Femur (tissue), 1 donor: ENCODE measurements at regions not wholly inside any gene's neighbourhood (a gene's known extent, or its start where the extent isn't known, plus 50 kb on each side); places are given as distances from the start of the nearest gene placed in this dataset.
"Not testable (repeated sequence)": the region's sequence is repeated elsewhere in the genome, so short reads cannot be mapped to it uniquely, and the experiment has no call there.

Experiments used
- DNase-seq: peaks from one replicate; pipeline ENCODE4 v3.0.0-alpha.2; 2017

DNA sequence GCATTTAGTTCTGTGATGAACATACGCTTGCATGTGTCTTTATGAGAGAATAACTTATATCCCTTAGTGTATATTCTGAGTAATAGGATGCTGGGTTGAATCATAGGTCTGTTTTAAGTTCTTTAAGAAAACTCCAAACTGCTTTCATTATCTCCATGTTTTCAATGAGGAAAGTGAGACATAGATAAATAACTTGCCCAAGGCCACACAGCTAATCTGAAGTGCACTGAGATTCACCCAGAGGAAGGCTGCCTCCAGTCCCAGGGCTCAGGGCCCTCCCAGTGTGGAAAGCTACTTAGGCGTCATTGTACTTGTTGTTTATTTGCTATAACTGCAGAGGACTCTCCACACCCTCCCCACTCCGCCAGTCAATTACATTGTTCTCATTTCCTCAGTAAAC lies 126.7 kb downstream of the INHBA start:
- DNase-seq: no peak

DNA sequence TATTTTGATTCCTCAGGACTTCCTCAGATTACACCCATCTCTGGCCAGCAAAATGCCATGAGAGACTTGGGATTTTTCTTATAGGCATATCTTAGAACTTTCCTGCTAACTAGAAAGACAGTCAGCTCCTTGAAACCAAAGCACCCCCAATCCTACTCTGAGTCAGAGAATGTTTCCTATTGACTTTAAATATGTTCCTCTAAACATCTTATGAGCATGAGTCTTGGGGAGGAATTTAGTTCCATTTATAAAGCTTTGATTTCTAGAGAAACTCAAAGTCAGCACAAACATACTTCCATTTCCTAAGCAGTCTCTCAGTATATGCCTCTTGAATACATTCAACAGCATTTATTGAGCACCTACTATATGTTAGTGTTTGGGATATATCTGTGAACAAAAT lies 128.5 kb downstream of the INHBA start:
- no peak for DNase-seq

DNA sequence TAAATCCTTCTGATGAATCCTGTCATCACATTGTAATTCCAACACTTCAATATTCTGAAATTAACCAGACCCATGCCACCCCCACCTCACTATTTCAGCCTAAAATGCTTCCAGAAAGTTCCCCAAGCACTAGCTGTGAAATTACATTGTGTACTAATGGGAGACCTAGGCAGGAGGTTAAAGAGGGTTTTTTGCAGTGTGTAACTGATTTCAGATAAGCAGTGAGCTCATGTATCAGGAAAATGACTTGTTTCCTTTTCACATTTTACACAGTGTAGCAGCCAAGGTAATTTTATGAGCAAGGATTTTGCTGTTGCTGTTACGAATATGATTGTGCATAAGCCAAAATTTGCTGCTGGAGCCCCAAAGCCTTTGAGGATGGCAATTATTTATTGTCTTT lies 129.0 kb downstream of the INHBA start:
- no peak for DNase-seq

DNA sequence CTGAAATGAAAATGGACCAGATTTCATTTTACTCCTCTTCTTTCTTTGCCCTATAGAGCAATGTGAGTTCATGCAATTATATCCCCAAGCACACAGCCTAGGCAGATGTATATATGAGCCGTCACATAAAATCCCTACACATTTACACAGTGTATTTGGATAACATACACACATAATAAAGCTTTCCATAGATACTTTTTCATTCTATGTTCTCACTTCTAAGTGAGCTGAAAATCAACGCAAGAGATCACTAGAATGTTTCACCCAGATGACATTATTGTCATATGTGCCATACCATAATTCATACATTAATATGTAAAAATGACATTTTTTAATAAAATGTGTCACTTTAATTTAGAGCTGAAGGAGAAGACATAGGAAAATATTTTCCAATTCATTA lies 129.4 kb downstream of the INHBA start:
- no peak for DNase-seq

DNA sequence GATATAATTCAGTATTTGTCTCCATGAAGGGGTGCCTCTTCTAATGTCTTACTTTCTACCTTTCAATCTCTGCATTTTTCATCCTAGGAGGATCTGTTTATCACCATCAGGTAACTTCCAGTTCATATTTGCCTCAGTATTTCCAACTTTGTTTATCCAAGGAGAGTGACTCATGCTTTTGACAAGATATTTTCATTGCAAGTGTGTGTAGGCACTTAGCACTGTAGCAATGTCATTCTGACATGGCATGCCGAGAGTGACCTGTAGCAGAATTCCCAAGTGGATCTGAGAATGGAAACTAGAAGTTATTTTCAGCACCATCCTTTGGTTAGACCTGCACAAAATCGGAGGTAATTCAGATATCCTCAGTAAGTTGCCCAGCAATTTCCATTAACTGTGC lies 129.9 kb downstream of the INHBA start:
- no peak for DNase-seq

DNA sequence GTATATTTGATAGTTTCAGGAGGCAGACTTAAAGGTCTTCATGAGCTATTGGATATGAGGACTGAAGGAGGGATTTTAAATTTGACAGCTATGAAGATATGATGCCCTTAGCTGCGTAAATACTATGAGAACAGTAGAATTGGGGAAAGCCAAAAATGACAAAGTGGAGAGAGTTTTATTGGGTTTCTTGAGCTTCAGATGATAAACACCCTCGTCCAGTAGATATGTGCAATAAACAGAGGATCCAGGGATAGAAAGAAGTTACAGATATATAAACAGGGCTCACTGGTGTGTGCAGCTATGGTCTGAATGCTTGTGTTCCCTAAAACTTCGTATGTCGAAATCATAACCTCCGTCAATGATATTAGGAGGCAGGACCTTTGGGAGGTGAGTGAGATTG lies 131.3 kb downstream of the INHBA start:
- DNase-seq: no peak

DNA sequence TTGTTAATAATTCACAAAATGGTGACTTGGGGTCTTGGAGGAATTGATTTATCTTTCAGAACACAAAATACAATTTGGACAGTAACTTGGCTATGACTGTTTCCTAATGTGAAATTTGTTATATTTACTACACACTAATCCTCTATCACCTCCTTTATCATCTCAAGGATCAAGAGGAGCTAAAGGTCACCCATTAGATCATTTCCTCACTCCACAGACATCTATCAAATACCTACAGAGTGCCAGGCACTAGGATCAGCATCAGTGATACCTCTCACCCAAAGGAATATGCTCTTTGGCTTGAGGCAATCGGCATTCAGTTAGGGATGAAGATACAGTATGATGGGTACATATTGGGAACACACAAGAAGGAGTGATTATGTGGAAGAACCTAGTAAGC lies 132.1 kb downstream of the INHBA start:
- no peak for DNase-seq

DNA sequence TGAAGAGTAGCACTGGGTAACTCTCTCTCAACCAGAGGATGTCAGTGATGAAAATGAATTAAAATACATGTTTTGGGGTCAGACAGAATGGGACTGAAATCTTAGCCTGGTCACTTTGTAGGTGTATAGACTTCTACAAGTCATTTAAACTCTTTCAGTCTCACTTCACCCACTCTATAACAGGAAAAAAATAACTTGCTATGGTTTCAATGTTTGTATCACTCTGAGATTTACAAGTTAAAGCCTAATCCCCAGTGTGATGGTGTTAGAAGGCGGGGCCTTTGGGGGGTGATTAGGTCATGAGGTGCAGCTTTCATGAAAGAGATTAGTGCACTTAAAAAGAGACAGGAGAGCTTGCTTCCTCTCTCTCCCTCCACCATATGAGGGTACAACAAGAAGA lies 134.8 kb downstream of the INHBA start:
- no peak for DNase-seq

DNA sequence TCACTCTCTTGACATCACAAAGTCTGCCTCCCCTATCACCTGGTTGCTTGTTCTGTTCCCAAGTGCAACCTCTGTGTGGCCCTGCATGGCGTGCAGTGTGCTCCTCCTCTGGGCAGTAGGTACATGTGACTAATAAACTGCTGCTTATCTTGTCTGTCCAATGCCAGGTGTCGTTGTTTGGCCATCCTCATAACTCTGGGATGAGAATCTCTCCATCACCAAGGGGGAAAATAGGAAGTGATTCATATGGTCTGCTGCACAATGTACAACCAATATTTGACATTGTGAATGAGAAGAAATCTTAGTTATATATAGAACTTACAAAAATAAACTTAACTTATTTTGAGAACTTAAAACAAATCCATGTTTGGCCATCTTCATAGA lies 135.2 kb downstream of the INHBA start:
- DNase-seq: no peak

DNA sequence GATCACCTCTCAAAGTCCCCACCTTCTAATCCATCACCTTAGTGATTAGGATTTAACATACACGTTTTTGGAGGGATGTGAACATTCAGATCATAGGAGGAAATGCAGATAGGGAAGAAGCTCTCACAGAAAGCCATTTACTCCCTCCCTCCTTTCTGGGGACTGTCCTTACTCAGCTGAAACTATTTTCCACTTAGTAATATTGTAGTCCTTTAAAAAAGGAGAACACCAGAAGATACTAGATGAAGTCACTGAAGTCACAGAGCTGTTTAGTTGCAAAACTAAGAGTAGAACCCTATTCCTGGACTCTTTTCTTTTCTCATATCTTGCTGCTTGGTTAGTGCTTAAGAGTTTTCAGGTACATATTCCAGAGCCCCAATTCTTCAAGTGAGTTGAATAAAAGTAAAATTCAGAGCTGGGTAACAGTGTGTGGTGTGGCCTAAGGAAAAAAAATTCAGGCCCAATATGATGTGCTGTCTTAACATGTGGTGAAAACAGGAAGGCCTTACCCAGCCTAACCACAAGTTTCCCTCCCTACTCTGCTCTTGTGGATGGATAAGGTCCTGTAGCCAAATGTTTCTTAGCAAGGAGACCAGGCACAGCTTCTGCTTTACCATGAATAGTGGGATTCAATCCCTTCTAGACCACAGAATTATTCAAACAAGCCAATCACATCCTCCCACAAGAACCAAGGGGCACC lies 135.7 kb downstream of the INHBA start:
- peak; percentile 27 for DNase-seq

DNA sequence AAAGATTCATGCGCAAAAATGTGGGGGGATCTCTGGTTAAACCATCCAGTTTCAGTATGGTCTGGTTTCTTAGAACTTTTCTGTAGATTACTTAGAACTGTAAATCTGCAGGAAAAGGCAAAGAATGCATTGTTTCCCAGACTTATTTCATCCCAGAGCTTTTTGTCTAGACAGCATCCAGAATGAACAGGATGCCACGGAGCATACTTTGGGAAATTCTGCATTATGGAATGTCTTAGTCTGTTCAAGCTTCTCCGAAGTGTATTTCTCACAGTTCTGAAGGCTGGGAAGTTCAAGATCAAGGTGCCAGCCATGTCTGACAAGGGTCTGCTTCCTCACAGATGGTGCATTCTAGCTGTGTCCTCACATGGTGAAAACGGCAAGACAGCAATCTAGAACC lies 136.3 kb downstream of the INHBA start:
- DNase-seq: no peak

DNA sequence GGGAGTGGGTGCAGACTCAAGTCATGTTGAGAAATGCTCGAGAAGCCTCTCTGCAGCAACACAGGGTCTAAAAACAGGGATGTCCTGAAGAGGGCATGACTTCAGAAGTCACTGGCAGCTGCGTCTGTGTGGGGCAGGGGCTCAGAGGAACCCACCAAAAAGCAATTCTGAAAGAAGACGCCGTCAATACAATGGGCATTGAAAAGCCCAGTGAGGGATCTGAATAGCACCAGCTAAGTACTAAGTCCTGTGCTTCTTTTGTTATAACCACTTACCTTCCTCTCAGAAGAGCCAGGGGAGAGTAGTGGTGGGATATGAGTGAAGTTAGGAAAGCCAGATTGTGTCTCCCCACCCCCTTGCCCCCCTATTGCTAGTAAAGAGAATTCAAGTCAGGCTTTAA lies 137.2 kb downstream of the INHBA start:
- DNase-seq: no peak

DNA sequence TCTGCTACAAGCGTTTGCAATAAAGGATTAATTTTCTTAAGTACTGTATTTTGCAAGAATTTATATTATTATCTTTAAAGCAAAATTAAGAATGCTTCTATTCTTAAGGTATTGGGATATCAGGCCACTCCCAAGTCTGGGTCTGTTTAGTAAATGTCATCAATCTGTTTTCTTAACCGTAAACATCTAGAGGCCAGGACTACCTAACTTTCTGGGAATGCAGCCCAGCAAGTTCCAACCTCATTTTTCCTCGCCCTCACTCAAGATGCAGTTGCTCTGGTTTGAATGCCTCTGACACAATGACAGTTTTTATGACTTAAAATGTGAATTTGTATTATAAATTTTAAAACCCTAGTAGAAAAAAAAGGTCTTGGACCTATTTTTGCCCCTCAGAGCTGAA lies 143.5 kb downstream of the INHBA start:
- no peak for DNase-seq

DNA sequence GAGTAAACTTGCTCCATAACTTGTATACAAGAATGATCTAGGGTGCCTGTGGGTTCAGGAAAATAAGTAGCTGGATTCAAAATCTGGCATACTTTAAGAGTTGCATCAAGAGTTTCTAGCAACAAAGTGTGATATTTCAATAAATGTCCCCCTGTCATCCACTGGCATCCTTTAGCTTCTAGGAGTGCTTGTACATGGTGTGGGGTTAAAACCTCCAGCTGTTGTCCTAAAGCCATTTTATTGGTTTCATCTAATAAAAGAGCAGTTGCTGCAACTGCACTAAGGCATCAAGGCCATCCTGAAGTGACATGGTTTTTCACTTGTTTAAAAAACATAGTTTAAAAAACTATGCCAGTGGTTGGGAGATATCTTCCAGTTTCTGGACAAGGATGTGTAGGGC lies 148.4 kb downstream of the INHBA start:
- DNase-seq: no peak

DNA sequence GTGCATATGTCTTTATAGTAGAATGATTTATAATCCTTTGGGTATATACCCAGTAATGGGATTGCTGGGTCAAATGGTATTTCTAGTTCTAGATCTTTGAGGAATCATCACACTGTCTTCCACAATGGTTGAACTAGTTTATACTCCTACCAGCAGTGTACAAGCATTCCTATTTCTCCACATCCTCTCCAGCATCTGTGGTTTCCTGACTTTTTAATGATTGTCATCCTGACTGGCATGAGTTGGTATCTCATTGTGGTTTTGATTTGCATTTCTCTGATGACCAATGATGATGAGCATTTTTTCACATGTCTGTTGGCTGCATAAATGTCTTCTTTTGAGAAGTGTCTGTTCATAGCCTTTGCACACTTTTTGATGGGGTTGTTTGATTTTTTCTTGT lies 152.8 kb downstream of the INHBA start:
- DNase-seq: not testable (repeated sequence)

DNA sequence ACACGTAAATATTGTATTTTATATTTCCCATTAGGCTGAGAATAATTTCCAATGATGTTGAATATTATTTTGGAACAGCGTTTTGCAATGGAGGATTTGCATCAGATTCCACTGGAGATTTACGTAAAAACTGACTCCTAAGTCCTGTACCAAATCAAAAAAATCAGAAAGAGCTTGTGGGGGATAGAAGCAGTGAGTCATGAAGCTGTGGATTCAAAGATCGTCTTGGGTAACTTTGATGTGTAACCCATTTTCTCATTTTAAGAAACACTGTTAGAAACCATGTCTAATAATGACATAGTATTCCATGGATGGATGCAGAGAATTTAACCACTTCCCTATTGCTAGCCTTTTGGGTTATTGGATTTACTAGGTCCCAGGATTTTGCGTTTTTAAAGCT lies 158.6 kb downstream of the INHBA start:
- no peak for DNase-seq

DNA sequence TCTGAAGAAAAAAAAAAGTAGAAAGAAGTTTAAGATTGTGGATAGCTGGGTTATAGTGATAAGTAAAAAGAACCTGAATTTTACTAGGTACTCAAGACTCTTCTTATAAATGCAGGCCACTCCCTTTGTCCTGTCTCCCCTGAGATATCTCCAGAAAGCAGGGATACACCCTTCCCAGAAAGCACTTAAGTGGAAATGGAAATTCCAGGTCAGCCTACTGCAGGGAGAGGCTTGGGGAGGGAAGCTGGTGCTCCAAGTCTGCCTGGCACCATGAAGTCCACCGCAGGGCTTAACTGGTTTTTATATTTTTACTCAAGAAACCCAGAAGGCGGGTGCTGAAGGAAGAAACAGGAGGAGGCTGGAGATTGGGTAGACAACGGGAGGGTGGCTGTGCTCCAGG lies 162.3 kb downstream of the INHBA start:
- no peak for DNase-seq

DNA sequence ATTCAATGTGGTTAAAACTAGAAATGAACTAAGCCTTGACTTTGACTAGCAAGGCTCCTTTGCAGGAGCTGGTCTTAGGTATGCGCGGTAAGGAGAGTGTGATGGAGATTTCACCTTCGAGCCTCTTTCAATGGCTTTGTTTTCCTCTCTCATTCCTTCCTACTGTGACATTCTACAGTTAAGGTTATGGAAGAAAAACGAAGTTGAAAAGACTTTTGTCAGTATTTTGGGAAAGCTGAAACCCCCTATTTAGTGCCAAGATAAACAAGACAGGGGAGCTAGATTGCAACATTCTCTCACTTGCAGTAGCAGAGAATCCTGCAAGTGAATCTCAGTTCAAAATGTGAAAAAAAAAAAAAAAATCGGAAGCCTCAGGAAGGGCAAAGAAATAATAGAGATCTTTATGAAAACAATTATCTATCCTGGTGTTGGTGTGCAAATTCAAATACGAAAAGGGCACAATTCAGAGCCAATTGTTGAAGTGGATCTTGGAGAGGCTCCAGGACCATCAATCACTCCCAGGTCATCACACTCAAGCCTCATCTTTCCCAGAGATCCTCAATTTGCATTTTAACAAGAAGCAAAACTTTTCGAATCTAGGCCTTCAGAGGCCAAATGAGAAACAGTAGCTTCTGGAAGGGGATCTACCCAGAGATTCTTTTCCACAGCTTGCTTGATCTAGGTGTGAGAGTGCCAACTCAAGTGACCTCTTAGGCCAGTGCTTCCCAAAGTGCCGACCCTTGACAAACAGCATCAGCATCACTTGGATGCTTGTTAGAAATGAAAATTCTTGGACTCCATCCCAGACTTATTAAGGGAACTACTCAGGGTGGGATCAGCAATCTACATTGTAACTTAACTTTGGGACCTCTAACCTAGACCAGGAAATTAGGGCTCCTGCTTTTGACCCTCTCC lies 163.8 kb downstream of the INHBA start:
- DNase-seq: no peak

DNA sequence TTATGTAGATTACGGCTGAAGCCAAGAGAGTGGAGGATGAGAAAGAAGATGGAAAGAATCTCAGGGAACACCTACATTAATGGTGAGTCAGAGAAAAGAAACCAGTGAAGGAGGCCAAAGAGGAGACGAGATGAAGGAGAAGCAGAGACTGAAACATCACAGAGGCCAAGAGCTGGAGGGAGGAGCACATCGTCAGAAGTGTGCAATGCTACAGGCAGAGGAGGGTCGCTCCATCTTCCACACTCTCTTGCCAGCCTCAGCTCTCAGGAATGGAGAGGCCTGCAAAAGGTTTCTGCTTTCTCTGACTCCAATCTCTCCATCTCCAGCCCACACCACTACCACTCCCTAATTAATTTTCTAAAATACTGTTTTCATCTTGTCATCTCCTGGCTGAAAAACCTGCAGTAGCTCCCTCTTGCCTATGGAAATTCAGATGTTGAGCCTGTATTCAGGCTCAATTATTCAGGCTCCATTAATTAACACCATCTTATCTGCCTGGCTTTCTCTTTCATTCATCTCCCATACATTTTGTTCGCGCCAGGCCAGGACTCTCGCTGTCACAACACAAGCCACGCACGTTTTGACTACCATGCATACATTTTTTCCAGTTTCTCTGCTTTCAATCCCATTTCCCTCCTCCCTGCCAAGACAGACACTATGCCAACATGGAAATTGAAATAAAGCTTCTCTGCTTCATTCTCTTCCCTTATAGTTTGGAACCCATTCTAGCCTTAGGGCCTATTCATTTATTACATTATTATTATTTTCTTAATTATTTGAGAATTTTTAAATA lies 165.8 kb downstream of the INHBA start:
- DNase-seq: peak; percentile 56

DNA sequence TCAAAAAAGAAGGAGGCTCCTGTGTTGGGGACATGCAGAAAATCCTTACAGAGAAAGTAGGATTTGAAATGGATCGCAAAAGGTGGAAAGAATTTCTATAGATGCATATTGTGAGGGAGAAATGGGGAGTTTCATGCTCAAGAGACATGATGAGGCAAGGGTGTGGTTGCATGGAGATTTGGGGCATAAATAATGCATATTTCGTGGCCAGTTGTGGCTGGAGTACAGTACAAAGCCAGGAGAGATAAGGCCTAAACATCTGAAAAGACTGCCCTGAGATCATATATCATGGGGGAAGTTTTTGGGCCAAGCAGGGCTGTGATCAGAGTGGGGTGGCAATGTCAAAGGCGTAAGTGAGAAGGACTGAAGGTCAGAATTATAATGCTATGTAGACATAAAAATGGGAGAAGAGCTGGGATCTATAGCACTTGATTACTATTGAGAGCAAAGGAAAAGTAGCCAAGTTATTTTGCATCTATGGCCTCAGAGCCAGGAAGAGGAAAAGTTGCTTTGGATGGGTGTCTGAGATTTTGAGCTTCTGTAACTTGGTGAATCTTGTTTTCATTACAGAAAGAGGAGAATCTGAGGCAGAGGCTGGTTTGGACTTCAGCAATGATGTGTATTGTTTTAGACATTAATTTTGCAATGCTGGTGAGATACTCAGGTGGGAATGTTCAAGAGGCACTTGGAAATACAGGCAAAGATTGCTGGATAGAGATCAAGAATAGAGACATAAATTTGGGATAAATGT lies 166.6 kb downstream of the INHBA start:
- DNase-seq: no peak

DNA sequence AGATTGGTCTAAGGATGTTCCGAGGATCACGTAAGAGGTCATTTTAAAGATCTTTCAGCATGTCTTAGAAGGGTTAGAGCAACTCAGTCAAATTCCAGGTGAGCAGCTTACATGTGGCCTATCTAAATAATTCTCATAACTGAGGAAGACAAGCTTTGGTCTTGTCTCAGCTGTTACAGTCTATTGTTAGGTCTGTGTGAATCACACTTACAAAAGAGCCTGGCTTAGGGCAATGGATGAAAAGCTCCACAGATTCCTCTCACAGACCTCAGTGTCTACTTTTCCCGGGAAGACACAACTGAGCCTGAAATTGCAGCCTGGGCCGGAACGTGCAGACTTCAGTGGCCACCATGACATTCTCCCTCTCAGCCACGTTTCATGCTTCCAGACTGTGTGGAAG lies 173.1 kb downstream of the INHBA start:
- DNase-seq: no peak

DNA sequence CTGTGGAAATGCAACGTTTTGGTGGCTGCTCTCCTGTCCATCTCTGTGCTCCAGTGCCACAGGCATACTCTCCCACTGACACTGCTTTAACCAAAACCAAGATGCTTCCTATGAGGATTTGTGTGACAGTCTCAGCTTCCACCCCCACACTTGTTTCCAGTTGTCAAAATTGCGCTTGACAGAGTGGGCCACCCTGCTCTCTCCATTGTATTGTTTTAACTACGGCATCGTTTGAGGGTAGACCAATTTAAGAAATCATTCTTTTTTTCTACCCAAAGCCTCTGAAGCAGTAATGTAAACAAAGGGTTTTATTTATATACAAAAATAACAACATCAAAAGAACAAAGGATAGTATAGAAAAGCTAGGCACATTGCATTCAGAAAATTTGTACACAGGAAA lies 178.0 kb downstream of the INHBA start:
- DNase-seq: no peak

DNA sequence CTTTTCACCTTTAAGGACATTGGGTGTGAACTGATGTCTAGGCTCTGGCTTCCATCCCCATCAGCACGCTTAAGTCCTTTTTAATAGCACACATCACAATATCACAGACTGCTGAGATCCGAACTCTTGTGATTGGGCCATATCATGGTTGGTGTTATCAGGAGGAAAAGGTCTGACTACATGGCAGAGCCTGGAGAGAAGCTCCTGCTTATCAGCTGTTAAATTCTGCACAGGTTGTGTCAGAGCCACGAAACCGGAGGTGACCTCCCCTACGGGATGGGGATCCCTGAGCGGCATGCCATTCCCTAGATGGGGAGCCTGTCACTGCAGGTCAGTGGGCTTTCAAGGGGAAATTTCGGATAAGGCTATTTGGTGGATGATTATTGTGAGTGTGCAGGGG lies 182.4 kb downstream of the INHBA start:
- no peak for DNase-seq
